ENCODE measurements at regions not wholly inside any gene's neighbourhood (a gene's known extent, or its start where the extent isn't known, plus 50 kb on each side); places are given as distances from the start of the nearest gene placed in this dataset.
A peak's percentile ranks its signal among the peaks of the same experiment; 100 is the strongest.

- intact Hi-C loops (cut with micrococcal nuclease), result loop anchor here in 1 of 2 donors (10.0 kb wide), 1 partner anchor 265 kb away; no protein-coding TSS in a partner anchor
- Histone ChIP-seq H3K79me2 (ENCODE audit: insufficient read depth, low read length) (no peaks in the 10 kb centered on the region), H3K4me2 (replicated peaks; ENCODE audit: extremely low read depth, low read length, poor library complexity, severe bottlenecking) (peak overlapping the region; percentile 41), H3K9me3 (replicated peaks in 1 of 2; ENCODE audit: control insufficient read depth in 1 of 2, insufficient read depth in 1 of 2, low read length in 2 of 2) (peaks cover 5 to 8% of the 10 kb centered on the region in 2 donors), H3K4me1 (ENCODE audit: control insufficient read depth in 1 of 2, insufficient read depth in 2 of 2, low read length in 2 of 2) (peaks cover 74 to 76% of the 10 kb centered on the region in 2 donors), H4K20me1 (ENCODE audit: insufficient read depth, low read length) (no peaks in the 10 kb centered on the region), H3K4me3 (replicated peaks in 1 of 3; ENCODE audit: low read depth in 2 of 3, low read length in 3 of 3) (peak overlapping the region in 1 of 3 experiments; percentile 35), H3K36me3 (replicated peaks in 1 of 2; ENCODE audit: control insufficient read depth in 1 of 2, insufficient read depth in 2 of 2, low read length in 2 of 2) (no peaks in the 10 kb centered on the region), H3K27ac (ENCODE audit: low read depth in 1 of 2, low read length in 2 of 2) (peak overlapping the region; percentile 82 to 89), H2AFZ (ENCODE audit: insufficient read depth, low read depth, low read length, poor library complexity, severe bottlenecking) (no peak overlapping the region), H3K9ac (ENCODE audit: insufficient read depth, low read length, poor library complexity, severe bottlenecking) (peak overlapping the region; percentile 53), H3K27me3 (ENCODE audit: control insufficient read depth in 2 of 2, insufficient read depth in 2 of 2, low read length in 2 of 2) (no peaks in the 10 kb centered on the region)
- Mint-ChIP-seq H3K36me3 (peaks cover 2 to 7% of the 10 kb centered on the region in 2 donors), H3K27ac (peak overlapping the region; percentile 93 to 99 (median 97)), H3K27me3 (ENCODE audit: low read depth in 3 of 3) (peaks cover 1 to 2% (median 2%) of the 10 kb centered on the region in 3 donors), H3K4me3 (peak overlapping the region in 1 of 2 donors; percentile 53), H3K4me1 (peaks cover 92% of the 10 kb centered on the region), H3K9me3 (peaks cover 5 to 12% (median 9%) of the 10 kb centered on the region in 7 donors)
- DNase-seq, result peak; percentile 88 to 98 (median 95)
- 0% methylated on average over 4 of the region's 8 CpGs for WGBS (ENCODE audit: insufficient coverage)
- TF ChIP-seq CTCF (IDR thresholded peaks at IDR 0.05), result no peak
These were observed 396.5 kb downstream of the IRS2 start for GRCh38 chr13:109389892-109390345.

GRCh38 chr13:109389456-109389855 is 396.9 kb downstream of the IRS2 start:
- intact Hi-C loops (cut with micrococcal nuclease), result loop anchor here in 1 of 2 donors (10.0 kb wide), 1 partner anchor 265 kb away; no protein-coding TSS in a partner anchor
- Histone ChIP-seq H3K9me3 (replicated peaks in 1 of 2; ENCODE audit: control insufficient read depth in 1 of 2, insufficient read depth in 1 of 2, low read length in 2 of 2) (peaks cover 5 to 8% of the 10 kb centered on the region in 2 donors), H2AFZ (ENCODE audit: insufficient read depth, low read depth, low read length, poor library complexity, severe bottlenecking) (no peak overlapping the region), H3K27me3 (ENCODE audit: control insufficient read depth in 2 of 2, insufficient read depth in 2 of 2, low read length in 2 of 2) (no peaks in the 10 kb centered on the region), H3K4me2 (replicated peaks; ENCODE audit: extremely low read depth, low read length, poor library complexity, severe bottlenecking) (peak overlapping the region; percentile 41), H3K4me3 (replicated peaks in 1 of 3; ENCODE audit: low read depth in 2 of 3, low read length in 3 of 3) (peak overlapping the region in 1 of 3 experiments; percentile 35), H3K4me1 (ENCODE audit: control insufficient read depth in 1 of 2, insufficient read depth in 2 of 2, low read length in 2 of 2) (peaks cover 74 to 77% of the 10 kb centered on the region in 2 donors), H3K9ac (ENCODE audit: insufficient read depth, low read length, poor library complexity, severe bottlenecking) (peak overlapping the region; percentile 53), H3K79me2 (ENCODE audit: insufficient read depth, low read length) (no peaks in the 10 kb centered on the region), H3K36me3 (replicated peaks in 1 of 2; ENCODE audit: control insufficient read depth in 1 of 2, insufficient read depth in 2 of 2, low read length in 2 of 2) (no peaks in the 10 kb centered on the region), H3K27ac (ENCODE audit: low read depth in 1 of 2, low read length in 2 of 2) (peak overlapping the region; percentile 82 to 89), H4K20me1 (ENCODE audit: insufficient read depth, low read length) (no peaks in the 10 kb centered on the region)
- Mint-ChIP-seq H3K27me3 (ENCODE audit: low read depth in 3 of 3) (peaks cover under 1 to 2% (median 1%) of the 10 kb centered on the region in 3 donors), H3K4me3 (peak overlapping the region in 1 of 2 donors; percentile 53), H3K4me1 (peaks cover 92% of the 10 kb centered on the region), H3K27ac (peak overlapping the region; percentile 93 to 99 (median 97)), H3K9me3 (peaks cover 5 to 12% (median 8%) of the 10 kb centered on the region in 7 donors), H3K36me3 (peaks cover 2 to 7% of the 10 kb centered on the region in 2 donors)
- WGBS (ENCODE audit: insufficient coverage), result 70% methylated on average over 3 of the region's 5 CpGs
- DNase-seq, result no peak
- TF ChIP-seq CTCF (IDR thresholded peaks at IDR 0.05), result no peak

All from CD14-positive monocyte (primary cell).